HCT116 (cell line): ENCODE measurements at regions not wholly inside any gene's neighbourhood (a gene's known extent, or its start where the extent isn't known, plus 50 kb on each side); places are given as distances from the start of the nearest gene placed in this dataset.

Experiments
- ATAC-seq: fragments of 200-7000 bp; cut with Tn5 transposase; 2 replicates; pipeline ENCODE4 v1.9.1; 2020; ENCODE audit warnings: mild to moderate bottlenecking, moderate library complexity
- BruUV-seq: library from RNA; stranded (reverse); fragments of 400-500 nt; replicated peaks from 2 replicates; lab custom pipeline; 2021; lab: Mats Ljungman, UMichigan
- CTCF ChIA-PET: fragments of 300-600 bp; sonication (Branson Sonifier 250); formaldehyde crosslinking; loops from one replicate; lab custom pipeline; 2021; ENCODE audit warnings: antibody characterized with exemption; lab: Charles Lee
- POLR2A ChIA-PET: fragments of 300-600, 350-600 bp; sonication (Branson Sonifier 250); formaldehyde crosslinking; loops from one replicate; lab custom pipeline; 2021; ENCODE audit warnings: antibody characterized with exemption; lab: Charles Lee
- RAD21 ChIA-PET, 2 experiments: fragments of 300-600 bp; sonication (Branson Sonifier 250); formaldehyde crosslinking; loops; one replicate each; lab custom pipeline; 2023; ENCODE audit warnings: low total read pairs in 2 of 2; ENCODE audit not compliant: uncharacterized antibody in 2 of 2, unreplicated experiment in 2 of 2, low non-redundant PET in 1 of 2; lab: Charles Lee
- DNase-seq: peaks from one replicate; pipeline ENCODE4 v3.0.0-alpha.2; 2010; ENCODE audit warnings: low read depth, low spot score
- H2AFZ ChIP-seq: fragments of 200-600 bp; shearing (Covaris generic), sonication (generic); 2 replicates; pipeline ENCODE4 v1.6.1; 2017; ENCODE audit warnings: low read depth, mixed run types, mixed read lengths, antibody characterized with exemption, low read length; ENCODE audit not compliant: poor library complexity, severe bottlenecking
- H3K27ac ChIP-seq: 2 replicates; pipeline ENCODE4 v1.5.1; 2012; ENCODE audit warnings: low read depth, low read length
- H3K27me3 ChIP-seq: fragments of 200-600 bp; sonication (generic); 2 replicates; pipeline ENCODE4 v1.6.1; 2016; ENCODE audit warnings: mixed run types, low read length, mixed read lengths; ENCODE audit not compliant: insufficient read depth
- H3K36me3 ChIP-seq, 2 experiments: fragments of 200-500 bp in 1 of 2; fragments of 200-600 bp in 1 of 2; sonication (Bioruptor generic) in 1 of 2; sonication (generic) in 1 of 2; 2 replicates each; pipeline versions ENCODE4 v1.5.1 to v1.6.1; 2014 to 2016; ENCODE audit warnings: low read length in 2 of 2, inconsistent platforms in 1 of 2, mixed read lengths in 1 of 2, mixed run types in 1 of 2; ENCODE audit not compliant: insufficient read depth in 2 of 2, control insufficient read depth in 1 of 2
- H3K4me1 ChIP-seq, 2 experiments: fragments of 200-600 bp in 1 of 2; sonication (generic) in 1 of 2; 2 replicates each; pipeline versions ENCODE4 v1.5.1 to v1.6.1; 2012 to 2017; ENCODE audit warnings: low read length in 2 of 2, inconsistent platforms in 1 of 2, mild to moderate bottlenecking in 1 of 2, mixed read lengths in 1 of 2, mixed run types in 1 of 2, moderate library complexity in 1 of 2; ENCODE audit not compliant: insufficient read depth in 2 of 2, control insufficient read depth in 1 of 2
- H3K4me2 ChIP-seq: fragments of 200-600 bp; sonication (generic); 2 replicates; pipeline ENCODE4 v1.6.1; 2017; ENCODE audit warnings: mixed run types, low read length, mixed read lengths
- H3K4me3 ChIP-seq, 2 experiments: fragments of 200-600 bp in 1 of 2; sonication (generic) in 1 of 2; replicated peaks in 1 of 2; 2 replicates each; pipeline ENCODE4 v1.5.1; 2011 to 2016; ENCODE audit warnings: low read length in 2 of 2, control low read depth in 1 of 2, low read depth in 1 of 2, mild to moderate bottlenecking in 1 of 2, mixed read lengths in 1 of 2, mixed run types in 1 of 2
- H3K79me2 ChIP-seq: fragments of 200-600 bp; sonication (generic); 2 replicates; pipeline ENCODE4 v1.6.1; 2017; ENCODE audit warnings: mild to moderate bottlenecking, mixed run types, low read length, moderate library complexity, mixed read lengths; ENCODE audit not compliant: insufficient read depth
- H3K9ac ChIP-seq: fragments of 200-600 bp; sonication (generic); 2 replicates; pipeline ENCODE4 v1.6.1; 2016; ENCODE audit warnings: low read length, mixed read lengths
- H3K9me2 ChIP-seq: fragments of 200-600 bp; sonication (generic), shearing (Covaris generic); 2 replicates; pipeline ENCODE4 v1.6.1; 2017; ENCODE audit warnings: mixed run types, mild to moderate bottlenecking, moderate library complexity; ENCODE audit not compliant: insufficient read depth
- H3K9me3 ChIP-seq, 2 experiments: fragments of 200-500 bp in 1 of 2; fragments of 200-600 bp in 1 of 2; sonication (Bioruptor generic) in 1 of 2; sonication (generic) in 1 of 2; 2 replicates each; pipeline ENCODE4 v1.6.1; 2014 to 2017; ENCODE audit warnings: low read length in 2 of 2, mixed read lengths in 2 of 2, inconsistent platforms in 1 of 2, low read depth in 1 of 2, mild to moderate bottlenecking in 1 of 2, mixed run types in 1 of 2, moderate library complexity in 1 of 2; ENCODE audit not compliant: control insufficient read depth in 1 of 2, insufficient read depth in 1 of 2
- H4K20me1 ChIP-seq: fragments of 200-600 bp; sonication (generic), shearing (Covaris generic); 2 replicates; pipeline ENCODE4 v1.6.1; 2017; ENCODE audit warnings: mixed run types, mild to moderate bottlenecking, moderate library complexity; ENCODE audit not compliant: insufficient read depth
- CTCF ChIP-seq, 3 experiments: fragments of 200-600 bp in 1 of 3; sonication (generic) in 1 of 3; IDR thresholded peaks in 2 of 3; conservative IDR thresholded peaks in 1 of 3; 2 replicates each; pipeline ENCODE4 v1.5.1; 2012 to 2017; ENCODE audit warnings: low read depth in 2 of 3, low read length in 2 of 3, antibody characterized with exemption in 1 of 3, borderline replicate concordance in 1 of 3, control low read depth in 1 of 3, mild to moderate bottlenecking in 1 of 3, mixed read lengths in 1 of 3, mixed run types in 1 of 3, moderate library complexity in 1 of 3; ENCODE audit not compliant: insufficient read depth in 1 of 3
- EZH2phosphoT487 ChIP-seq: fragments of 200-600 bp; IDR thresholded peaks from 2 replicates; pipeline ENCODE4 v1.6.1; 2018; ENCODE audit warnings: antibody characterized with exemption, borderline replicate concordance
- JUND ChIP-seq: IDR thresholded peaks from 2 replicates; pipeline ENCODE4 v1.6.1; 2012
- intact Hi-C: fragments of 100-400 bp; cut with micrococcal nuclease; formaldehyde crosslinking; loops from 2 replicates; pipeline ENCODE4 v1.10.0; 2022

- no peak for TF ChIP-seq CTCF (IDR thresholded peaks at IDR 0.05 in 2 of 3, conservative IDR thresholded peaks at IDR 0.05 in 1 of 3; ENCODE audit: borderline replicate concordance in 1 of 3, insufficient read depth in 1 of 3, low read depth in 2 of 3, low read length in 2 of 3)
Measured at GRCh38 chr4:186012071-186012470, 56.9 kb upstream of the TLR3 start (continued).

- ATAC-seq (no peak), DNase-seq (no peak)
- H3K79me2 ChIP-seq = no peaks in the 10 kb centered on the region
- no TSS peak for BruUV-seq
- H3K9me3 ChIP-seq = no peaks in the 10 kb centered on the region
- H3K27ac ChIP-seq = no peak overlapping the region
- no peaks in the 10 kb centered on the region for H4K20me1 ChIP-seq
- RAD21 ChIA-PET = no interaction called here
- H3K9me2 ChIP-seq = no peaks in the 10 kb centered on the region
- H3K4me3 ChIP-seq = no peak overlapping the region
- no peak overlapping the region for H2AFZ ChIP-seq
- H3K4me1 ChIP-seq = no peaks in the 10 kb centered on the region
- no peaks in the 10 kb centered on the region for H3K27me3 ChIP-seq
- POLR2A ChIA-PET = no interaction called here
- TF ChIP-seq EZH2phosphoT487 = no peak
- TF ChIP-seq JUND = no peak
- H3K4me2 ChIP-seq = no peak overlapping the region
- CTCF ChIA-PET = no interaction called here
- H3K36me3 ChIP-seq = no peaks in the 10 kb centered on the region
- H3K9ac ChIP-seq = no peak overlapping the region
- intact Hi-C loops = no loop called here
Measured at GRCh38 chr4:186013419-186014186, 55.4 kb upstream of the TLR3 start.
